HG03097 (cell line): ENCODE measurements at regions not wholly inside any gene's neighbourhood (a gene's known extent, or its start where the extent isn't known, plus 50 kb on each side); places are given as distances from the start of the nearest gene placed in this dataset.
"Not testable (repeated sequence)": the region's sequence is repeated elsewhere in the genome, so short reads cannot be mapped to it uniquely, and the experiment has no call there.

Source experiments
- ATAC-seq: cut with Tn5 transposase; IDR thresholded peaks from one replicate; pipeline ENCODE4 v1.9.1; 2021; ENCODE audit not compliant: unreplicated experiment, low FRiP score

DNA sequence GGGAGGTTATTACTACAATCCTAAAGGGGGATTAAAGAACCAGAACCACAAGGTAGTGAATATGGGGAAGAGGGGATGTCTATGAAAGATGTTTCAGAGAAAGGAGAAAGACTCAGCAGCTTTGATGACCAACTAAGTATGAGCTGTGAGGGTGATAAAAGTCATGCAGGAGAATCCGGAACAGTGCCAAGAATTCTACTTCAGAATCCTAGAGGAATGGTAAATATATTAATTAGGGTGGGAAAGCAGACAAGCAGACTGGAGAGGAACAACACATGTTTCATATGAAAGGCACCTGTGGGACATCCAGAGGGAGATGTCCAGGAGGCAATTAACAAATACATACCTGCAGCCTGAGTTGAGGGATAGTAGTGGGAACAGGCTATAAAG is 642.2 kb upstream of the DIPK2B start:
- ATAC-seq = no peak

DNA sequence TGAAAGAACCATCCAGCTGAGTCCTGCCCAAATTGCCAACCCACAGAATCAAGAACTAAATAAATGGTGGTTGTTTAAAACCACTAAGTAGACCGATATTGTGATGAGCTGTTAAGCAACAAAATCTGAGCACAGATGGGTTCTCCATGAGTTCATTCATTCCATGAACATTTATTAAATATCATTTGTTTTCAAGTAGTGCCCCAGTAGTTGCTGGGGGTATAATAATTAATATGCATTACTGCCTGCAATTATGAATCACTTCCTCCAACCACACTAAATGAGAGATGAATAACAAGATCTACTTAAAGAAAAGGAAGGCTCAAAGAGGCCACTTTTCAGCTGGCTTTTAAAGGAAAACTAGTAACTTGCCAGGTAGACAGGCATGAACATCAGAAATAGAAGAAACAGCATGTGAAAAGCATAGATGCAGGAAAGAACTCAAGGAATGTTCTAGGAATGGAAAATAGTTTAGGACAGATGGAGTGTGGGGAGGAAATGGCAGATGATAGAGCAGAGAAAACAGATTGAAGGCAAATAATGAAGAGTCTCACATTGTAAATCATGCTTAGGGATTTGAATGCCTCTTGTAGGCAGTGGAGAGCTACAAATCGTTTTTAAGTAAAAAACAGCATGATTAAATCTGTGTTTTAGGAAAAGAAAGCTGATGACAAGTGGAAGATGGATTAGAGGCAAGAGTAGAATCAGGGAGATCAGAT is 641.7 kb upstream of the DIPK2B start:
- no peak for ATAC-seq

DNA sequence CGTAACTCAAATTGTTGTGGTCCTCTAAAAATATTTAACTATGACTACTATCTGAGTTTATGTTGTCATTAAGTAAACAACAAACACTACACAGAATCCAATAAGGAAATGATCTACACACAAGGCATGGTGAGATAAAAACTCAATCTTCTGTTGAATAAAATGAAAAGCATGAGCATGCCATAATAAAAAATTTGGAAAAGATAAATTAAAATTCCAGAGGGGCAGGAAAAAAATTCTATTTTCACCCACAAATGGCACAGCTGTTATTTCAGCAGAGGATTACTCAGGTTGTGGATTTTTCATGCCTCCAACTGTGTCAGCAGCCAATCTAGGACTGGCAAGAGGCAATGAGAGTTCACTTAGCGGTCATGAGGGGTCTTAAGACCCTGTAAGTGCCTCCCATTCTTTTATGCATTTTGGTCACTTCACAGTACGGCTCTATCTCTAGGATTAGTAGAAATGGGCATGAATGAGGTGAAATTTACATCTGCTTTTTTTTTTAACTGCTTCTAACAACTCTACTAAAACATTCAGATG is 639.8 kb upstream of the DIPK2B start:
- ATAC-seq = no peak

DNA sequence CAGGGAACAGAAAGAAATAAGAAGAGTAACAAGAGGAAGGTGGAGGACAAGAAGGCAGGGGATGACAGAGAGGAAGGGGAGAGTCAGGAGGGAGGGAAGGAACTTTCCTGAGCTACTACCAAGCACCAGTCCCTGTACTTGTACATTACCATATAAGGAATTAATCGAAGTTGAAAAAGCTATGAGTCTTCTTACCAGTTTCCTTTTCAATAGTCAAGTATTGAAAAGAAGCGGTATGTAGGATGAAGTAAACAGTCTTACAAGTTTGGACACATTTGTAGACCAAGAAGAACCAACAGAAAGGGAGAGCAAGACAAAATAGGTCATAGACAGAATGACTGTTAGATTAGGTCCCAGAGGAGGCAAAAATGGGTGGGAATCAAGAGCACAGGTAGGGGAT is 629.7 kb upstream of the DIPK2B start:
- ATAC-seq = no peak

DNA sequence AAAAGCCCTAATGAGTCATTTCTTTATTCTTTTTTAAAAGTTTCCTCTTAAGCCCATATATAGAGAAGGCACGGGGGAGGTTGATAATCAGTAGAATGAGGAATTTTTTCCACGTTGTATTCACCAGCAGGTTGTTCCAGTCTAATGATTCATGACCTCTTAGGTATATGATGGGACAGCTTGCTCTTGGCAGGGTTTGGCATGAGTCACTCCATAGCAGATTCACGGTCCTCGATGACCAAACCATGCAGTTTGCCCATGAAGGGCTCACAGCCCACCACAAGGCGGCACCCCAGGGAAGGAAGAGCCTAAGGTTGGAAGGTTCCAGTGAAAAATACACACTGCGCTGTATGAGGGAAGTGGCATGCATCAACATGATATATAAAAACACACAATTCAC is 623.8 kb upstream of the DIPK2B start:
- ATAC-seq = no peak

DNA sequence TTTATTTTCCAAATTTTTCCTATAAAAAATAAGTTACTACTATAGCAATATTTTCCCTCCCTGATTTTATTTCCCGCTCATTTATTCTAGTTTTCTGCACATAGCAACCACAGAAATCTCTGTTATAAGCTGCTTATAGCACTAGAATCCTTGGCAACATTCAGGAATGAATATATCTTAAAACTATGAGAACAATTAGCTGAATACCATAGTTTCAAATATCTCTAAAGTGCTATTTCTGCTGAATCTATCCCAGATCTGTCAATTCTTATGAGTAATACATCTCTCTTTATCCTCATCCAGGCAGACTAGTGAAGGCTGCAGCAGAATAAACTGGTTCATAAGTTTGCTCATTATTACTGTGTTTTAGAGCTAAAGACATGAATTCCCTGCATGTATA is 622.9 kb upstream of the DIPK2B start:
- no peak for ATAC-seq

DNA sequence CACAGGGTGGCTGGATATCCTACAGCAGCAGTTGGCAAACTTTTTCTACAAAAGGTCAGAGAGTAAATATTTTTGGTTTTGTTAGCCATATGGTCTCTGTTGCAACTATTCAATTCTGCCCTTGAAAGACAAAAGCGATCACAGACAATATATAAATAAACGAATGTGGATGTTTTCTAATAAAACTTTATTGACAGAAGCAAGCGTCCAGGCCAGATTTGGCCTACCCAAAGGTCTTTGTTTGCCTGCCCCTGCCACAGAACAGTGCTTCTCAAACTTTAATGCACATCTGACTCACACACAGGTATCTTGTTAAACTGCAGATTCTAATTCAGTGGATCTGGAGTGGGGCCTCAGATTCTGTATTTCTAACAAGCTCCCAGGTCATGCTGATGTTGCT is 621.4 kb upstream of the DIPK2B start:
- ATAC-seq = no peak

DNA sequence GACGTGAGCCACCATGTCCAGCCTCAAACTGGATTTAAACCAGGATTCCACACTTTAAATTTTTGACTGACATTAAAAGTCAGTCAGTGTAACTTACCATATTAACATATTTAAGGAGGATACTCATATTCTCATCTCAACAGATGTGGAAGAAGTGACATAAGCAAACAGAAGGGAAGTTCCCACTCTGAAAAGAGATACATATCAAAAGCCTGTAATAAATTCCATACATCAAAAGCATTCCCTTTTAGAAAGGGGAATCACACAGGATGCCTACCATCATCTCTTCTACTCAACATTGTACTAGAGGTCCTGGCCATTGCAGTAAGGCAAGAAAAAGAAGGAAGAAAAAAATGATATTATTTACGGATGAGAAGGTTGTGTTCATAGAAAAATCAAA is 618.2 kb upstream of the DIPK2B start:
- no peak for ATAC-seq

DNA sequence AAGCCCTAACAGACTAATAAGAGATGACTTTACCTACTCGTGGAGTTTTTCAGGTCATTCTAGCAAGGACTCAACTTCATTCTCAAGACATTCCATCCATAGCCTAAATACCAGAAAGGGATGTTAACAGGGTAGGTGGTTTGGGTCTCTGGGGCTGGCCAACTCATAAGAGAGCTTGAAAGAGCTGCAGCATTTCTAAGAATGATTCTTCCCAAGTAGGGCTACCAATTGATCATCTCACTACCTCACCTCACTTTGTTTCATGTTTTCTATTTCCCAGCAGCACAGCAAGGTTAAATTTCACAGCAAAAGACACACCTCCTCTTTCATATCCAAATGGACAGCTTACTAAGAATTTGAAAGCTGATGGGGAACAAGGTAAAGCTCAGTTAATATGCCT is 614.8 kb upstream of the DIPK2B start:
- ATAC-seq = no peak

DNA sequence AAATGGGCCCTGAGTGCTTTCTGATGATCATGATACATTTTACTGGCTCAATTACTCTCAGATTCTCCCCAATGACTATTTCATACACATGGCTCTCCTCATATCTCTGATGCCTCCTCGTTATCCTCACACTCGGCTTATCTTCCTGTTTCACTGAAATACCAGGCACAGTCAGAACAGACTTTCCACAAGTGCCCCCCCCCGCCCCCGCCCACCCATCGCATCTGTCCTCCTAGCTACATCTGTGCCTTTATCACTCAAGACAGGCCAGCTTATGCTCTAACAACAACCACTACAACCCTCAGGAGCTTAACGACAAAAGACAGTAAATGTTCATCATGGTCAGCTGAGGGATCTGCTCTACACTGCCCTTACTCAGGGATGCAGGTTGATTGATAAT is 610.6 kb upstream of the DIPK2B start:
- no peak for ATAC-seq

DNA sequence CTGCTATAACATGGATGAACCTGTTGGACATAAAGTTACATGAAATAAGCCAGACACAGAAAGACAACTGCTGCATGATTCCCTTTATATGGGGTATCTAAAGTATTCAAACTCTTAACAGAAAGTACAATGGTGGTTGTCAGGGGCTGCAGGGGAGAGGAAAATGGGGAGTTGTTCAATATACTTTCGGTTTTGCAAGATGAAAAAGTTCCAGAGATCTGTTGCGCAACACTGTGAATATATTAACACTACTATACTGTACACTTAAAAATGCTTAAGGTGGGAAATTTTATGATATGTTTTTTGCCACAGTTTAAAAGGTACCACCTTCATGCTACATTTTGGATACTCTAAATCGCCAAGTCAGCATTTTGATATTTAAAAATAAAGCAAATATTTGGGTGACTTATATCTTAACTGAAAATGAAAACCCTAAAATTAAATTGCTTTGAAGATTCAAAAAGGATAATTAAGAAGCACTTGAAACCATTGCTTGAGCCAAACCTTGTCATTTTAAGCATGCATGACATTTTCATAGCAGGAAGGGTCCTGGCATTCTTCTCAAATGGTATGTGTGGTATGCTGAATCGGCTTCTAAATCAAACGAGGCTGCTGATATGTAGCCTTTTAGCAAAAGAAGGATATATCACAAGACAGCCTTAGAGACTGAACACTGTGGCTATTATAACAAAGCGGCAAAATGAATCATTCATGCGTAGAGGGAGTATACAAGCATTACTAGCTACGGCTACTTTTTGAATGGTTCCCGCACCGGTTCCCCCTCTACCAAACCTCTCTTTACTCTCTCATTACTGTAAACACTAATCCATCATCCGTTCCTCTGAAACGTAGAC is 607.1 kb upstream of the DIPK2B start:
- ATAC-seq = no peak

DNA sequence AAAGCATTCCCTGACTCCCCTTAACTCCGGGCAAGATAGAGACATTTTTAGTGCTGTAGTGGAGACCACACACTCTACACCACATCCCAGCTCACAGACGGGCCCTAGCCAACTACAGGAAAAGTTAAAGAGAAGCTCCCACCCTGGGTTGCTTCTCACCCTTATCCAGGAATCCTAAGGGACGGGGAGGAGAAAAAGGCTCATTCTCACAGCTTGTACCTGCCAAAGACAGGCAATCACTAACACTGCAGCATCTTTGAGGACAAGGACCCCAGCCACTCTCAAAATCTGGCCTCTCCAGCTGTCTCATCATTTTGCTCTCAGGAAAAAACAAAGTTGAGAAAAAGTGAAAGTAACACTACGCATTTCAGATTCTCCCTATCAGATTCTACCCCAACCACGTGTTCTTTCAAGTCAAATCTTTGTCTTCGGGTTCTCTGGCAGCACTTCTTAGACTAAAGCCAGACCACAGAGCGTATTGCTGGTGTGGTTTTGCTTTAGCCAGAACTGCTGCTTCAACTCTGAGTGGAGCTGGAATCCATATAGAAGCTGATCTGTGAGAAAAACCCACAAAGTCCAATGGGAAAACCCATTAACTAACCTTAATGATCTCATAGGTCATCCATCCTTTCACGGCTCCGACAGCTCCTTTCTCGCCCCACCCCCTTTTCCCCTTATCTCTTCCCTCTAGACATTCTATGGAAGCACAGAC is 605.9 kb upstream of the DIPK2B start:
- ATAC-seq = no peak

DNA sequence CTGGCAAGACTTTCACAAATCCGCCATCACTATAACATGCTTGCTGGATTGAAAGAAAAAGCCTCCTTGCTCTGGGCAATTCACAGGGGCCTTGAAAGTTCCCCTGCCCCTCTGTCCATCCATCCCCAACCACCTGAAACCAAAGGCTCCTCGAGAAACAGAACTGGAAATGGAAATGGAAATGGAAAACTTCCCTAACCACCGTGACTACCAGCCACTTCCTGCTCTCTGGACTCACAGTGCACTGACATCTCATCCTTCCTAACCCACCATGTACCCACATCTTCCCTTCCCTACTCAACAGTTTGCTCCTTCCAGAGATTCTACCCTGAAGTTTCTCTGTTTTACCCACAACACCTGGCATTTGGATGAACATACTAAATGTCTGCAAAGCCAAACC is 603.6 kb upstream of the DIPK2B start:
- no peak for ATAC-seq

DNA sequence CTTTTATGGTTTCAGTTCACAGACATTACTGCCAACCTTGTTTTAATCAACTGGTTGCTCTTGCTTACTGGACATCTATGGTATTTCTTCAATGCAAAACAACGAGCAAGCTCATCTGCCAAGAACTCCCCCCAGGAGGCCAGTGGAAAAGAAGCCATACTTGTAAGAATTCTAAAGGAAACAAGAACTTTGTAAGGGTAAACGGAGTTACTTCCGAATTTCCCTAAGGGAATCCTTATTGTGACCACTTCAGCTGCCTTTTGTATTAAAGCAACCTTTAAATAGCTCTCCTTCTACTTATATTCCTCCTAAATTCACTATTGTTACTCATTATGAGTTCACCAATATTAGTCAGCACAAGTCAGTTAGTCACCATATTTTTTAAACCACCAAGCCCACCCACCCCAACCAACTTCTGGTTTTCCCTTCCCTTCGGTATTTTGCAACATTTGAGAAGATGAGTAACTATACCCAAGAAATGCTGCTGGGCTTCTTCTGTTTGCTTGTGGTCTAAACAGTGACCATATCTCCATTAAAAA is 602.8 kb upstream of the DIPK2B start:
- no peak for ATAC-seq

DNA sequence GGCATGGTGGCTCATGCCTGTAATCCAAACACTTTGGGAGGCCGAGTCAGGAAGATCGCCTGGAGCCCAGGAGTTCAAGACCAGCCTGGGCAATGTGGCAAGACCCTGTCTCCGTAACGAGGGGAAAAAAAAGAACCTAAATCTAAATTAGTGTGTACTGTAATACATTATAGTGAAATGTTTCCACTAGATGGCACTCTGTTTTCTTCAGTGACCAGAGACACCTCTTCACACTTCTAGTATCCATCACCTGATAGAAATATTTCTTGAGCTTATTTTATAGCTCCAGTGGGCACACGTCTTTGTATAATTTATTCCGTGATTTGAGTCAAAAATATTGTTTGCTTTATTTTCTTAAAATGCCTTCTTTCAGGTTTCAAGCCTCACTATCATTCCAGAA is 600.9 kb upstream of the DIPK2B start:
- ATAC-seq = no peak

DNA sequence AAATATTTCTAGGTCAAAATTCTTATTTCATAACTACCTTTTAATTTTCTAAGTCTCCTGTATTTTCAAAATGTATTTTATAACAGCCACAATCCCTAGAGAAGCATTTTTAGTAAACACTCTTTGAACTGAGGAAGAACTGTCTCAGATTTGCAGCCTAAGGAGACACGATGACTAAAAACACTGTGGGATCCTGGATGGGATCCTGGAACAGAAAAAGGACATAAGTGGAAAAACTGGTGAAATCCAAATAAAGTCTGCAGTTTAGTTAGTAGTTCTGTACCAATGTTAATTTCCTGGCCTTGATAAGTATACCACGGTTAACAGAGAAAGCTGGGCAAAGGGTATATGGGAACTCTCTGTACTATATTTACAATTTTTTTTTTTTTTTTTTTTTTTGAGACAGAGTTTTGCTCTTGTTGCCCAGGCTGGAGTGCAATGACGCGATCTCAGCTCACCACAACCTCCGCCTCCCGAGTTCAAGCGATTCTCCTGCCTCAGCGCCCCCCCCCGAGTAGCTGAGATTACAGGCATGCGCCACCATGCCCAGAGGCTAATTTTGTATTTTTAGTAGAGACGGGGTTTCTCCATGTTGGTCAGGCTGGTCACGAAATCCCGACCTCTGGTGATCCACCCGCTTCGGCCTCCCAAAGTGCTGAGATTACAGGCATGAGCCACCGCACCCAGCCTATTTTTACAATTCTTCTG is 600.2 kb upstream of the DIPK2B start:
- ATAC-seq = not testable (repeated sequence)

DNA sequence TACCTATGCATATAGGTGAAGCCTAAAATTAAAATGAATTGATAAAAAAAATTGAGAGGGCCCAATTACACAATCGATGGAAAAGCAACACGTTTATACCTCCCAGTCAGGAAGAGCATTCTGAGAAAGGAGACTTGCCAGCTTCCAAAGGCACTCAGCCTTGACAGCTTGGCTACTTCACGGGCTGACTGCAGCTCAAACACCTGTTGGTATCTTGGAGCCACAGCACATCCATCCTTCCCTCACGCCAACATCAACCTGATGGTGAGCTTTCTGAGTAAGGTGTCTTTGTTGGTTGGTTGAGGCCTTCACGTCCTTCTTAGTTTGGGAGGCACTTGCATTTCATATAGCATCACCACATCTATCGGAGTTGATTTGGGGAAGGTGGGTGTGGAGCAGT is 598.9 kb upstream of the DIPK2B start:
- no peak for ATAC-seq

DNA sequence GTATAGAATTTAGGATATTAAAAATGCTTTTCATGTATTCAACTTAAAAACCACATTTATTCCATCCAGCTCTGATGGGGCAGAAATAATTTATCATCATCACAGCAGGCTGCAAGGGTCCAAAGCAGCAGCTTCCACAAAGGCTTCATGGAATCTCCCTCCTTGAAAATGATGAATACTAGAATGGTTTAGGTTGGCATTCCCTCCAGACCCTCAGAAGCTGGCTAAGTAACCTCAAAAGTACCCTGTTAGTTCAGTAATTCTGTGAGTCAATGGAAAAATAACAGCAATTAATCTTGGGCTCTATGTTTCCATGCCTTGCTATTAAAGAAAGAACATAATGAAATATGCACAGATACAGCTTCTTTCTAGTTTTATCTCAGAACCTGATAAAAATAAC is 594.9 kb upstream of the DIPK2B start:
- ATAC-seq = no peak

DNA sequence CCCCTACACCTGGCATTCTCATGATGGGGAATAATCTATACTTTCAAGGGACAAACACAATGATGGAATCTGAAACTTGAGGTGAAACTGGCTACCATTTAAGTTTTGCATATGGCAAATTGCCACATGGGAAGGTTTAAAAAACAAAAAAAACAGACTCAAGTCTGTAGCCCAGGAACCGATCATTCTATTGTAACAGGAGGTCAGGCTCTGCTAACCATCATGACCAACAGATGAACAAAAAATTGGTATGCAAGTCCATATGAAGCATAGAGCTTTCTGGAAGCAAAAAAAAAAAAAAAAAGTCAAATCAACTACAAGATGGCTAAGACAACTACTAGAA is 594.3 kb upstream of the DIPK2B start:
- no peak for ATAC-seq

DNA sequence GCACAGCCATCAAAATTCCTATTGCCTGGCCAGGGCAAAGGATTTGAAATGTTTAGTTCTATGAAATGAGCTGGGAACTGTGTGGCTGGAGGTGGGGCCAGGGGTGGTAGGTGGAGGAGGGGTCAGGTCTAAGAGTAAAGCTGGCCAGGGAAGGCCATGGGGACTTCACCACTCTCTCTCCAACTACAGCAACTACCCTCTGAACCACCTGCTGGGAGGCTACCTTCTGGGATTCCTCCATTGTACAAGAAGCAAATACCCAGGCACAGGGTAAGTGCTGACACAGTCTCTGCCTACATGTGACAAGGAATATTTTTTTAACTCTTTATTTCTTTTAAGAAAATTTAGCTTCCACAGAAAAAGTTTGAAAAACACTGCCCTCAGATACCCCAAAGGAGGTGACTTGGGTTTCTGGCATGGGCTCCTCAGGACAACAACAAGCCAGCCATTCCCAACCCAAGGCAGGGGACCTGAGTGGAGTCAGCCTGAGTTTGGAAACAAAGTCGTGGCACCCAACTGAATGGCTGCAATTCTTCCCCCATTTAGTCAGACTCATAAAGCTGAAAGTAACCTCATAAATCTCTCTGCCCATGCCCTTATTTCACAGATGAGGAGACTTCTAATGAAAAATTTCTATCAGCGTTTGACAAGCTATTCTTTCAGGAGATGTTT is 593.8 kb upstream of the DIPK2B start:
- ATAC-seq = no peak
